ENCODE measurements at regions not wholly inside any gene's neighbourhood (a gene's known extent, or its start where the extent isn't known, plus 50 kb on each side); places are given as distances from the start of the nearest gene placed in this dataset.

GRCh38 chr1:37363535-37363934, 110.8 kb upstream of the ZC3H12A start:
- TF ChIP-seq REST (IDR thresholded peaks at IDR 0.05; ENCODE audit: unreplicated experiment) (no peak), CTCF (conservative IDR thresholded peaks at IDR 0.05; ENCODE audit: low read depth in 2 of 2) (no peak), POLR2AphosphoS5 (IDR thresholded peaks at IDR 0.05; ENCODE audit: low read depth) (no peak), EZH2 (IDR thresholded peaks at IDR 0.05; ENCODE audit: low read depth, unreplicated experiment) (no peak), EZH2phosphoT487 (IDR thresholded peaks at IDR 0.05; ENCODE audit: unreplicated experiment) (no peak), JUNB (IDR thresholded peaks at IDR 0.05; ENCODE audit: unreplicated experiment) (no peak)
